ENCODE measurements at regions not wholly inside any gene's neighbourhood (a gene's known extent, or its start where the extent isn't known, plus 50 kb on each side); places are given as distances from the start of the nearest gene placed in this dataset.

- ChIA-PET CTCF (no interaction called here), POLR2A (no interaction called here)
- H3K27me3 ChIP-seq (ENCODE audit: control insufficient read depth, insufficient read depth, low read length), result no peaks in the 10 kb centered on the region
- H3K27ac ChIP-seq (ENCODE audit: low read length), result no peak overlapping the region
- H3K4me1 ChIP-seq (ENCODE audit: control insufficient read depth, insufficient read depth, low read length), result no peaks in the 10 kb centered on the region
- ATAC-seq (no peak), DNase-seq (ENCODE audit: low read depth, low spot score) (no peak)
- BruUV-seq (replicated peaks), result no TSS peak
- no peak overlapping the region for H3K4me3 ChIP-seq (ENCODE audit: low read depth in 2 of 2, low read length in 2 of 2)
- in situ Hi-C loops (cut with HindIII; ENCODE audit: low pct_unique_long_range_greater_than_20kb, low sequenced_read_pairs), result no loop called here
- intact Hi-C loops (cut with micrococcal nuclease; ENCODE audit: unreplicated experiment), result no loop called here
- TF ChIP-seq REST (IDR thresholded peaks at IDR 0.05; ENCODE audit: insufficient read depth in 1 of 2, low read depth in 2 of 2, low read length in 1 of 2) (no peak), TCF7L2 (IDR thresholded peaks at IDR 0.05; ENCODE audit: low read depth, low read length) (no peak), SIN3A (IDR thresholded peaks at IDR 0.05; ENCODE audit: borderline replicate concordance, insufficient read depth, low read depth, low read length) (no peak), CTCF (IDR thresholded peaks at IDR 0.05) (no peak), POLR2AphosphoS5 (IDR thresholded peaks at IDR 0.05; ENCODE audit: low read depth, low read length) (no peak)
- no peaks in the 10 kb centered on the region for H3K9me3 ChIP-seq (ENCODE audit: control insufficient read depth, insufficient read depth, low read depth, low read length)
- no peaks in the 10 kb centered on the region for H3K36me3 ChIP-seq (ENCODE audit: control insufficient read depth, insufficient read depth, low read length)
Measured at GRCh38 chr6:121499666-121500065, 64.2 kb downstream of the GJA1 start.

- in situ Hi-C loops (cut with HindIII; ENCODE audit: low pct_unique_long_range_greater_than_20kb, low sequenced_read_pairs), result no loop called here
- DNase-seq (ENCODE audit: low read depth, low spot score) (no peak), ATAC-seq (no peak)
- H3K36me3 ChIP-seq (ENCODE audit: control insufficient read depth, insufficient read depth, low read length), result no peaks in the 10 kb centered on the region
- H3K27ac ChIP-seq (ENCODE audit: low read length), result no peak overlapping the region
- intact Hi-C loops (cut with micrococcal nuclease; ENCODE audit: unreplicated experiment), result no loop called here
- H3K4me3 ChIP-seq (ENCODE audit: low read depth in 2 of 2, low read length in 2 of 2), result no peak overlapping the region
- no peaks in the 10 kb centered on the region for H3K4me1 ChIP-seq (ENCODE audit: control insufficient read depth, insufficient read depth, low read length)
- ChIA-PET POLR2A (no interaction called here), CTCF (no interaction called here)
- no TSS peak for BruUV-seq (replicated peaks)
- no peaks in the 10 kb centered on the region for H3K9me3 ChIP-seq (ENCODE audit: control insufficient read depth, insufficient read depth, low read depth, low read length)
- no peaks in the 10 kb centered on the region for H3K27me3 ChIP-seq (ENCODE audit: control insufficient read depth, insufficient read depth, low read length)
- no peak for TF ChIP-seq REST (IDR thresholded peaks at IDR 0.05; ENCODE audit: insufficient read depth in 1 of 2, low read depth in 2 of 2, low read length in 1 of 2)
Measured at GRCh38 chr6:121503589-121503991, 68.1 kb downstream of the GJA1 start.

Measured in Panc1 (cell line).